ENCODE measurements at regions not wholly inside any gene's neighbourhood (a gene's known extent, or its start where the extent isn't known, plus 50 kb on each side); places are given as distances from the start of the nearest gene placed in this dataset.

DNA sequence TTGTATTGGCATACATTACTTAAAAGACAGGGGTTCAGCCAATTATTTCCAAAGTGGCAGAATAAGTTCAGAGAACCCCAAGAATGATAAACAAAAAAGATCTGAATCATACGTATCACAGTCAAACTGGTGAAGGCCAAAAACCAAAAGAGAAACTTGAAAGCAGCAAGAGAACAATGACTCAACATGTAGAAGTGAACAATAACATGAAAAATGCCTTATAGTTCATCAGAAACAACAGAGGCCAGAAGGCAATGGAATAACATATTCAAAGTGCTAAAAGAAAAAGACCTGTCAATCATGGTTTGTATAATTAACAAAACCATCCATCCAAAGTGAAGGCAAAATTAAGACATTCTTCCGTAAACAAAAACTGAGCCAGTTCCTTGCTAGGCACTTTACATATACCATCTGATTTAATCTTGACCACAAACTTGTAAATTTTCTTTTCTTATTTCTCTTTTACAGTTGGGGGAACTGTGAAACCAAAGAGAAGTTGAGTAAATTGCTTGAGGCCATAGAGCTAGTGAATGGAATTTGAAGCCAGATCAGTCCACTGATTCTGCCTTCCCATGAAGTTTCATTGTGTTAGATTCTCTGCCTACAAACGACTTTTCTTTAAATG lies 232.1 kb upstream of the SEL1L start:
- TF ChIP-seq, protein P1, sequence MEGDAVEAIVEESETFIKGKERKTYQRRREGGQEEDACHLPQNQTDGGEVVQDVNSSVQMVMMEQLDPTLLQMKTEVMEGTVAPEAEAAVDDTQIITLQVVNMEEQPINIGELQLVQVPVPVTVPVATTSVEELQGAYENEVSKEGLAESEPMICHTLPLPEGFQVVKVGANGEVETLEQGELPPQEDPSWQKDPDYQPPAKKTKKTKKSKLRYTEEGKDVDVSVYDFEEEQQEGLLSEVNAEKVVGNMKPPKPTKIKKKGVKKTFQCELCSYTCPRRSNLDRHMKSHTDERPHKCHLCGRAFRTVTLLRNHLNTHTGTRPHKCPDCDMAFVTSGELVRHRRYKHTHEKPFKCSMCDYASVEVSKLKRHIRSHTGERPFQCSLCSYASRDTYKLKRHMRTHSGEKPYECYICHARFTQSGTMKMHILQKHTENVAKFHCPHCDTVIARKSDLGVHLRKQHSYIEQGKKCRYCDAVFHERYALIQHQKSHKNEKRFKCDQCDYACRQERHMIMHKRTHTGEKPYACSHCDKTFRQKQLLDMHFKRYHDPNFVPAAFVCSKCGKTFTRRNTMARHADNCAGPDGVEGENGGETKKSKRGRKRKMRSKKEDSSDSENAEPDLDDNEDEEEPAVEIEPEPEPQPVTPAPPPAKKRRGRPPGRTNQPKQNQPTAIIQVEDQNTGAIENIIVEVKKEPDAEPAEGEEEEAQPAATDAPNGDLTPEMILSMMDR (IDR thresholded peaks at IDR 0.05), result no peak
- no peak for TF ChIP-seq POLR2A (IDR thresholded peaks at IDR 0.05)

Measured in prostate gland (tissue), 2 donors.